Neural cell (in vitro differentiated cells): ENCODE measurements at regions not wholly inside any gene's neighbourhood (a gene's known extent, or its start where the extent isn't known, plus 50 kb on each side); places are given as distances from the start of the nearest gene placed in this dataset.

Experiments
- CTCF ChIP-seq: fragments of 450-650 bp; IDR thresholded peaks from 2 replicates; pipeline ENCODE4 v1.5.1; 2014; ENCODE audit warnings: antibody characterized with exemption, mild to moderate bottlenecking, moderate library complexity; ENCODE audit not compliant: poor library complexity, severe bottlenecking
- EP300 ChIP-seq: fragments of 450-650 bp; conservative IDR thresholded peaks from 2 replicates; pipeline ENCODE4 v1.6.1; 2014; ENCODE audit warnings: antibody characterized with exemption, mild to moderate bottlenecking, moderate library complexity; ENCODE audit not compliant: poor library complexity, severe bottlenecking
- RAD21 ChIP-seq: fragments of 450-650 bp; conservative IDR thresholded peaks from 2 replicates; pipeline ENCODE4 v1.6.1; 2014; ENCODE audit warnings: antibody characterized with exemption, mild to moderate bottlenecking, moderate library complexity
- SMC3 ChIP-seq: fragments of 450-650 bp; conservative IDR thresholded peaks from 2 replicates; pipeline ENCODE4 v1.6.1; 2014; ENCODE audit warnings: antibody characterized with exemption, mild to moderate bottlenecking, moderate library complexity; ENCODE audit not compliant: poor library complexity

GRCh38 chr15:66651198-66651597 lies 50.8 kb upstream of the SMAD6 start:
- no peak for TF ChIP-seq CTCF
- no peak for TF ChIP-seq SMC3
- no peak for TF ChIP-seq EP300
- TF ChIP-seq RAD21 = no peak
